Vagina (tissue), 2 donors: ENCODE measurements at regions not wholly inside any gene's neighbourhood (a gene's known extent, or its start where the extent isn't known, plus 50 kb on each side); places are given as distances from the start of the nearest gene placed in this dataset.

Experiments used
- CTCF ChIP-seq, 3 experiments: fragments of 450-650 bp in 2 of 3; fragments of 200-600 bp in 1 of 3; sonication (generic) in 1 of 3; IDR thresholded peaks; one replicate each; pipeline ENCODE4 v1.5.1; 2017 to 2019; ENCODE audit warnings: antibody characterized with exemption in 3 of 3, mild to moderate bottlenecking in 2 of 3, moderate library complexity in 2 of 3
- POLR2A ChIP-seq, 2 donors: fragments of 450-650 bp; IDR thresholded peaks; one replicate each; pipeline ENCODE4 v1.6.1; 2017; ENCODE audit warnings: antibody characterized with exemption in 2 of 2, mild to moderate bottlenecking in 2 of 2, moderate library complexity in 2 of 2
- POLR2AphosphoS5 ChIP-seq, 2 donors: sonication (generic); formaldehyde crosslinking; IDR thresholded peaks; one replicate each; pipeline ENCODE4 v1.9.0; 2017; ENCODE audit warnings: antibody characterized with exemption in 2 of 2, mild to moderate bottlenecking in 2 of 2, low read depth in 1 of 2; ENCODE audit not compliant: insufficient read depth in 1 of 2

GRCh38 chr10:121674885-121675284, 76.6 kb upstream of the FGFR2 start:
- TF ChIP-seq POLR2AphosphoS5 (IDR thresholded peaks at IDR 0.05; ENCODE audit: insufficient read depth in 1 of 2, low read depth in 1 of 2) (no peak), CTCF (IDR thresholded peaks at IDR 0.05) (no peak), POLR2A (IDR thresholded peaks at IDR 0.05) (no peak)
